ENCODE measurements at regions not wholly inside any gene's neighbourhood (a gene's known extent, or its start where the extent isn't known, plus 50 kb on each side); places are given as distances from the start of the nearest gene placed in this dataset.

DNA sequence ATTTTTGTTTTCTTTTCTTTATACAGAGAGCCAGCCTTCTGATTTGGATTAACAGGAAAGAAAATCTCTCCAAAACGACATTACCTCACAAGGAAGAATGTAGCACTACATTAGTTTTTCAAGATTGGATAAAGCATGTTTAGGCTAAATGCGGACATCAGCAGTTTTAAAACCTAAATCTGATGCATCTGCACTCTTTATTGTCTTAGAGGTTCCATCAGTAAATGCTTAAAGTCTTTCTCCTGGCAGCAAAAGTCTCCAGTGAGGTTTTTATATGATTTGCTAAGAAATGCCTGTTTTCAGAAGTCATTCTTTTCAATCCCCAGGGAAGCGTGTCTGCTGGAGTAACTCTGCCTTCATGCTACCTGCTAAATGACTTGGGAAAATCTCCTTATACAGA, 912.9 kb upstream of the INTU start:
- TF ChIP-seq CTCF (IDR thresholded peaks at IDR 0.05) = no peak
- no peak for TF ChIP-seq POLR2A (IDR thresholded peaks at IDR 0.05)

Data from lower leg skin (tissue), 3 donors.